ENCODE measurements at regions not wholly inside any gene's neighbourhood (a gene's known extent, or its start where the extent isn't known, plus 50 kb on each side); places are given as distances from the start of the nearest gene placed in this dataset.

DNA sequence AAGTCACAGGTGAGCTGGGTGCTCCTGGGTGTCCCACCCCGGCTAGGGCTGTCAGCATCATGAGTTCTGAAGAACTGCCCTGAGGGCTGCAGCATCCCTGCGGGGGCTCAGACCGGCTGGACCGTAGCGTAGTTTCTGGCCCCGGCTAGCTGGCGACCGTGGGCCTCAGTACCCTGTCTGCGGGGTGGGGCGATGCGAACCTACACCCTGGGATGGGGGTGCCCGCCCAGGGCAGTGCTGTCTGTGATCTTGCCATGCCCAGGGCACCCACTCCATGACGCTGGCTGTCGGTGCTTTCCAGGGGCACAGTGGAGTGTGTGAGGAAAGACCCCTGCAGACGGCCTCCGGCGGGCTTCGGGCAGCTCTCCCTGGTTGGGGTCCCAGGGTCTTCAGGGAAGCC is 66.5 kb upstream of the IRX4 start:
- no peak for DNase-seq (ENCODE audit: low read depth in 3 of 3, low spot score in 1 of 3)

- no peak for DNase-seq (ENCODE audit: low read depth in 3 of 3, low spot score in 1 of 3)
These were observed 66.0 kb upstream of the IRX4 start for GRCh38 chr5:1948663-1949191.

DNA sequence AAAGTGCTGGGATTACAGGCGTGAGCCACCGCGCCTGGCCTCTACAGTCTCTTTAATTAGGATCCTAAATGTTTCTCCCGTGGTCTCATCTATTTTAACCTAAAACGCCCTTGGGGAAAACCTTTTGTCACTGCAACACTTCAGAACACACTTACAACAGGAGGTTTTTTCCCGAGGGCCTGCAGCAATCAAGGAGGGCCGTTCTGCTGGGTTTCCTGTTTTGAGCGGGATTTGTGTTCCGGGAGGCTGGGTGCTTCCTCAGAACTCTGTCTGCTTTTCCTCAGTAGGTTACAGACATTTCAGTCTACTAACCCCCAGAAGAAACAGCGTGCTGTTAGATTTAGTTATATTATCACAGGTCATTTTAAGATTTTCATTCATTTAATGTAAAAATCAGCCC is 65.4 kb upstream of the IRX4 start:
- no peak for DNase-seq (ENCODE audit: low read depth in 3 of 3, low spot score in 1 of 3)

DNA sequence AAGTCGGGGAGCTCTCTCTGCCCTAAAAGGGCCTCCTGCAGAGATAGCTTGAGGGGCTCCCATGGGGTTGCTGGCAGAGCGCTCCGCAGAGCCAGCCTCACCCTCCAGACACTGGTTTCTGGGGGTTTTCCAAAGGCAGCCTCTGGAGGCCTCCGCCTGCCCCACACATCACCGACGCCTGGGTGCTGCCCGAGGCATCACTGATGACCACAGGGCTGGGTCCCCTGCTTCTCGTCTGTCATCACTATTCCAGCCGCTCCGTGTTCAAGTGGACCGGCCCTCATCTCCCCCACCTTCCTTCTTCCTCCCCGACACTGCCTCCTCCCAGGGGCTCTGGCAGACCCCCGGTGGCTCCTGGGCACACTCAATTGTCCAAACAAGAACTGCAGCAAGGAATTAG is 64.1 kb upstream of the IRX4 start:
- no peak for DNase-seq (ENCODE audit: low read depth in 3 of 3, low spot score in 1 of 3)

- DNase-seq (ENCODE audit: low read depth in 3 of 3, low spot score in 1 of 3) = no peak
These were observed 63.5 kb upstream of the IRX4 start for GRCh38 chr5:1946122-1946677.

DNA sequence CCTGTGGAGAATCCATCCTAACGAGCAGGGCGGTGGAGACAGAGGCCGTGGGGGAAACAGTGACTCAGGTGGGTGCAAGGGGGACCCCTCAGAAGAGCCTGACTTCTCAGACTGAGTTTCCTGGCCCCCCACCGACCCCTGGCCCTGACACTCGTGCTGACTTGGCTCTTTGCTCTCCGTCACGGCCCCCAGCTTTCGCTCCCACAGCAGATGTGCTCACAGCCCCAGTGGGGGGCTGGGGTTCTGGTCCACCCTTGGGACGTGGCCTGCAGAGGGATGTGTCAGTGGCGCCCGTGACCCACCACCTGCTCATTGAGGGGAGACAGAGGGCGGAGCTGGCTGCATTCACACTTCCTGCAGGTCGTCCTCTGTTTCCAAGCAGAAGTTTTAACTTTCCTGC is 62.9 kb upstream of the IRX4 start:
- no peak for DNase-seq (ENCODE audit: low read depth in 3 of 3, low spot score in 1 of 3)

- no peak for DNase-seq (ENCODE audit: low read depth in 3 of 3, low spot score in 1 of 3)
These were observed 61.7 kb upstream of the IRX4 start for GRCh38 chr5:1944408-1944807.

DNA sequence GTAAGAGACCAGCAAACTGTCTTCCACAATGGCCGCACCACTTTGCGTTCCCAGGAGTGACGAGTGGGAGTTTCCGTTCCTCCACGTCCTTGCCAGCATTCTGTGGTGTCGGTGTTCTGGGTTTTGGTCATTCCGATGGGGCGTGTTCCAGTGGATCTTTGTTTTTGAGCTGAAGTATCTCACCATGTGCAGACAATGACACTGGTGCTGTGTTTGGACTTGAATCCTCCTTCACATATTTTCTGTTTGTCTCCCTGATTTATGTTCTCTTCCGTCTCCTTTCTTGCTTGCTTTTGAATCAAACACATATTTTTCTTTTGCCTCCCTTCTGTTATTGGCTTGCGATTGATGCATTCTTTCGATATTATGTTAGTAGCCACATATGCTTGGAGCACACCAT is 60.8 kb upstream of the IRX4 start:
- no peak for DNase-seq (ENCODE audit: low read depth in 3 of 3, low spot score in 1 of 3)

- DNase-seq (ENCODE audit: low read depth in 3 of 3, low spot score in 1 of 3) = no peak
These were observed 59.9 kb upstream of the IRX4 start for GRCh38 chr5:1942630-1943029.

GRCh38 chr5:1942158-1942557 is 59.4 kb upstream of the IRX4 start:
- DNase-seq (ENCODE audit: low read depth in 3 of 3, low spot score in 1 of 3) = no peak

DNA sequence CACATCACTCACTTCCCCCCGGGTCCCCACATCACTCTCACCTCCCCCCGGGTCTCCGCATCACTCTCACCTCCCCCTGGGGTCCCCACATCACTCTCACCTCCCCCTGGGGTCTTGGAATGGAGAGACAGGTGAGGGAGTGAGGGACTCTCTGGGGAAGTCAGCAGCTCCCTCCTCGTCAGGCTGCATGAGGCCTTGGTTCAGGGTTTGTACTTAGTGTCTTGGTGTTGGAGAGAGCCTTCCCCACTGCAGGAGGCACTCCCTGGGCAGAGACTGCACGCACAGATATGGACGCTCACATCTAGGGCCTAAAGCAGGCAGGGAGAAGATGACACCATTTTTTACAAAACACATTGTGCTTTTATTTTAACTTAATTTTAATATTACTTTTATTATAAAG is 56.5 kb upstream of the IRX4 start:
- no peak for DNase-seq (ENCODE audit: low read depth in 3 of 3, low spot score in 1 of 3)

GRCh38 chr5:1938310-1939000 is 55.7 kb upstream of the IRX4 start:
- no peak for DNase-seq (ENCODE audit: low read depth in 3 of 3, low spot score in 1 of 3)

DNA sequence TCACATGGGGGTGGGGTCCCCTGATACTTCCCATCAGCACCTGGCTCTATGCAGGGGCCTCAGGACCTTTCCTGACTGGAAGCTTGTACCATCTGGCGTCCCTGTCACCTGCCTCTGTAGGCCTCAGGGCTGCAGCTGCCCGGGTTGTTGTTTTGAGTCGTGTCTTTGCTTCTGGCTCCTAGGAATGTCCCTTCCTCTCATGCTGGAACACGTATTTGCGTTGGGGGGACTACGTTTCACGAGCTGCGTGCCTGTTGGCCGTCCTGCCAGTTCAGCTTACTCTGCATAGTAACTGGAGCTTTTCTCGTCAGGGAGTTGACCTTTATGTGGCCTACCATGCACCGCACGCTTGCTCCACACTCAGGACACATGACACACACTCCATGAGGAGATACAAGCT is 54.9 kb upstream of the IRX4 start:
- DNase-seq (ENCODE audit: low read depth in 3 of 3, low spot score in 1 of 3) = no peak

DNA sequence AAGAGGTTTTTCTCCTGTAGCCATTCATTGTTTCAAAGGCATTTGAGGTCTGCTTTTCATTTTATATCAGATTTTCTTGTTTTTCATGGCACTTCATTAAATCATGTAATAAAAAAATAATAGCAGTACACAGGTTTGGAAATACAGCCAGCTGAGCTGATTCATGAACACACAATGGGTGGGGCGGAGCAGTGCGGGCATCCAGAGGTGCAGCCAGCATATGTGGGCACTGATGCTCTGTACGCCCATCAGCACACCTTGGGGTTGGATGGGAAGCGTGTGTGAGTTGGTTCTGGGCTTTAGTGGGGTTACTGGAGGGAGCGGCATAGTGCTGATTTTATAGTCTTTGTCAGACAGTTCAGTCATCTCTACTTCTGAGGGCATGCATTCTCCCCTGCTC is 54.2 kb upstream of the IRX4 start:
- no peak for DNase-seq (ENCODE audit: low read depth in 3 of 3, low spot score in 1 of 3)

DNA sequence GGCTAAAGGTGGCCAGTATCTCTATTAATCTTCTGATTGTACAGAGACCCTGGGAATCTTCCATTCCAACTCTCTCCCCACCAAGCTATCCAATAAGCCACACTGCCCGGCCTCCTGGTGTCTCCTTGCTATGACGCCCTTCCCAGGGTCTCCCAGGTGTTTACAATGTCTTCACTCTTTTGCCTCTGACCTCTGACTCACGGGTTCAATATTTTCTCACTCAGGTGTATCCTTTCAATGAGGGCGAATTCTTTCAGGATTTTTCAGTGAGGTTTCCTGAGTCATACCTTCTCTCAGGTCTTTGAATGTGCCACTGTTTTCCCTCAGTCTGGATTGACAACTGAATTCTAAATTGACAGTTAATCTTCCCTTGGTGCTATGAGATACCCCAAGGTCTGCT is 53.7 kb upstream of the IRX4 start:
- DNase-seq (ENCODE audit: low read depth in 3 of 3, low spot score in 1 of 3) = no peak

GRCh38 chr5:1934801-1935429 is 52.2 kb upstream of the IRX4 start:
- DNase-seq (ENCODE audit: low read depth in 3 of 3, low spot score in 1 of 3) = no peak

GRCh38 chr5:1934056-1934394 is 51.3 kb upstream of the IRX4 start:
- no peak for DNase-seq (ENCODE audit: low read depth in 3 of 3, low spot score in 1 of 3)

- no peak for DNase-seq (ENCODE audit: low read depth in 3 of 3, low spot score in 1 of 3)
These were observed 50.8 kb upstream of the IRX4 start for GRCh38 chr5:1933364-1934055.

All from stimulated activated CD4-positive, alpha-beta T cell treated with anti-CD3 and anti-CD28 coated beads, TNF-alpha, amount 100 ng/mL, for 1 hour (primary cell).